ENCODE measurements at regions not wholly inside any gene's neighbourhood (a gene's known extent, or its start where the extent isn't known, plus 50 kb on each side); places are given as distances from the start of the nearest gene placed in this dataset.

DNA sequence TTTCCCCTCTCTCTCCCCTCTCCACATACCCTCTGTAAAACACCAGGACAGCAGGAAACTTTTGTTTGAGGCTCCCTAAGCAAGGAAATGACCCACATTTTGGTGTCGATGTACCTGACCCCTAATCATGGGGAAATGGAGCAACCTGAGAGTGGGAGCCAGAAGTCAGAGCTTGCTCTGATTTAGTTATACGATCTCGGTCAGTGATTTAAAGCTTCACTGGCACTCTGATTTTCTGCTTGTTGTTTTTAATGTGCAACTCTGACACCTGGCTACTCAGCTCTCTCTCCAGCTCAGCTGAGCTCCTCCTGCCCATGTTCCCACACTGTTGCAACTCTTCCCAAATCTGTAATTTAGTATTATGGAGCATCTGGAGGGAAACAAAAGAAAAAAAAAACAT is 408.6 kb downstream of the ADAM29 start:
- no peak overlapping the region for H3K4me3 Mint-ChIP-seq (ENCODE audit: unreplicated experiment)
- H3K9me3 ChIP-seq (ENCODE audit: insufficient read depth, low read depth, low read length): no peaks in the 10 kb centered on the region
- no peak overlapping the region for H3K4me3 ChIP-seq (ENCODE audit: insufficient read depth, low read depth, low read length)
- no peak overlapping the region for H3K9ac ChIP-seq (ENCODE audit: low read length)
- H3K27me3 ChIP-seq (ENCODE audit: insufficient read depth, low read length): no peaks in the 10 kb centered on the region
- H3K27ac Mint-ChIP-seq (ENCODE audit: unreplicated experiment): no peak overlapping the region
- FAIRE-seq (no peak), DNase-seq (ENCODE audit: low read depth) (no peak)
- H3K36me3 Mint-ChIP-seq (ENCODE audit: low read depth, unreplicated experiment): no peaks in the 10 kb centered on the region
- H3K79me2 ChIP-seq (ENCODE audit: insufficient read depth, low read length): no peaks in the 10 kb centered on the region
- peaks cover 6% of the 10 kb centered on the region for H3K4me1 Mint-ChIP-seq (ENCODE audit: low read depth, unreplicated experiment)
- no peaks in the 10 kb centered on the region for H3K4me1 ChIP-seq (ENCODE audit: insufficient read depth, low read length)
- TF ChIP-seq EZH2 (IDR thresholded peaks at IDR 0.05; ENCODE audit: insufficient read depth, low read length) (no peak), CTCF (IDR thresholded peaks at IDR 0.05; ENCODE audit: insufficient read depth, low read depth, low read length) (no peak)
- no peak overlapping the region for H2AFZ ChIP-seq (ENCODE audit: low read depth, low read length)
- H3K27me3 Mint-ChIP-seq (ENCODE audit: low read depth, unreplicated experiment): no peaks in the 10 kb centered on the region
- no peak overlapping the region for H3K4me2 ChIP-seq (ENCODE audit: low read length)
- H3K36me3 ChIP-seq (ENCODE audit: insufficient read depth, low read length): no peaks in the 10 kb centered on the region
- no peaks in the 10 kb centered on the region for H4K20me1 ChIP-seq (ENCODE audit: insufficient read depth, low read length)
- no peaks in the 10 kb centered on the region for H3K9me3 Mint-ChIP-seq (ENCODE audit: unreplicated experiment)
- no peak overlapping the region for H3K27ac ChIP-seq (ENCODE audit: low read depth, low read length)

DNA sequence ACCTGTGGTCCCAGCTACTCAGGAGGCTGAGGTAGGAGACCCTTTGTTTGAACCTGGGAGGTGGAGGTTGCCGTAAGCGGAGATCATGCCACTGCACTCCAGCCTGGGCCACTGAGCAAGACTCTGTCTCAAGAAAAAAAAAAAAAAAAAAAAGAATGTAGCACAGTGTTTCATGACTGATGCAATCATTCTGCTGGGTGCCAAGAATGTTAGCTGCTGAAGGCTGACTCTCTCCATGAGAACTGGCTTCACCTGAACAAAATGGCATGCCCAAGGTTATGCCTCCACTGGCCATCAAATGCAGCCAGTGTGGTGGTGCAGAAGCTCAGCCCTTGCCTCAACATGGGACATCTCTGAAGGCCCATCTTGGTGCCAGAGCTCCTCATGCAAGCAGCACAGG is 412.1 kb downstream of the ADAM29 start:
- Mint-ChIP-seq H3K27ac (ENCODE audit: unreplicated experiment) (peak overlapping the region; percentile 42), H3K9me3 (ENCODE audit: unreplicated experiment) (no peaks in the 10 kb centered on the region), H3K4me1 (ENCODE audit: low read depth, unreplicated experiment) (peaks cover 6% of the 10 kb centered on the region), H3K27me3 (ENCODE audit: low read depth, unreplicated experiment) (no peaks in the 10 kb centered on the region), H3K36me3 (ENCODE audit: low read depth, unreplicated experiment) (no peaks in the 10 kb centered on the region), H3K4me3 (ENCODE audit: unreplicated experiment) (no peak overlapping the region)
- Histone ChIP-seq H3K4me2 (ENCODE audit: low read length) (no peak overlapping the region), H3K36me3 (ENCODE audit: insufficient read depth, low read length) (no peaks in the 10 kb centered on the region), H3K4me3 (ENCODE audit: insufficient read depth, low read depth, low read length) (no peak overlapping the region), H4K20me1 (ENCODE audit: insufficient read depth, low read length) (no peaks in the 10 kb centered on the region), H3K27me3 (ENCODE audit: insufficient read depth, low read length) (no peaks in the 10 kb centered on the region), H2AFZ (ENCODE audit: low read depth, low read length) (no peak overlapping the region), H3K9ac (ENCODE audit: low read length) (no peak overlapping the region), H3K27ac (ENCODE audit: low read depth, low read length) (no peak overlapping the region), H3K4me1 (ENCODE audit: insufficient read depth, low read length) (no peaks in the 10 kb centered on the region), H3K9me3 (ENCODE audit: insufficient read depth, low read depth, low read length) (no peaks in the 10 kb centered on the region), H3K79me2 (ENCODE audit: insufficient read depth, low read length) (no peaks in the 10 kb centered on the region)
- DNase-seq (ENCODE audit: low read depth): peak; percentile 8
- TF ChIP-seq CTCF (IDR thresholded peaks at IDR 0.05; ENCODE audit: insufficient read depth, low read depth, low read length): no peak
- FAIRE-seq: no peak

DNA sequence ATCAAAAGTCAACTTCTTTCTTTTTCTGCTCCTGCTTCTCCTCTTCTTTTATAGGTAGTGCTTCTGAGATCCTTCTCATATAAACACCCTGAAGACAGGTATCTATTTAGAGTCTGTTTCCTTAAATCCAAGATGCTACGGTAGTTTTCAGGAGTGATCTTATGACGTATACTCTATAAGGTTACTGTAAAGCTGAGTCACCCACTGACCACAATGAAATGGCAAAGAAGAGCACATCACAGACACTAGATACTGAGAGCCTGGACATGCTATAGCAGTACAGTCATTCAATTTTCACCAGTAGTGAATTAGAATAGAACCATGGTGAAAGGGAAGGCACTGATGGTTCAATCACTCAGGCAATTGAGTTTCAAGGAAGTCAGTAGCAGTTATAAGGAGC is 412.5 kb downstream of the ADAM29 start:
- Histone ChIP-seq H3K4me3 (ENCODE audit: insufficient read depth, low read depth, low read length) (no peak overlapping the region), H3K79me2 (ENCODE audit: insufficient read depth, low read length) (no peaks in the 10 kb centered on the region), H3K4me1 (ENCODE audit: insufficient read depth, low read length) (no peaks in the 10 kb centered on the region), H2AFZ (ENCODE audit: low read depth, low read length) (no peak overlapping the region), H3K9me3 (ENCODE audit: insufficient read depth, low read depth, low read length) (no peaks in the 10 kb centered on the region), H3K4me2 (ENCODE audit: low read length) (no peak overlapping the region), H3K27me3 (ENCODE audit: insufficient read depth, low read length) (no peaks in the 10 kb centered on the region), H4K20me1 (ENCODE audit: insufficient read depth, low read length) (no peaks in the 10 kb centered on the region), H3K36me3 (ENCODE audit: insufficient read depth, low read length) (no peaks in the 10 kb centered on the region), H3K9ac (ENCODE audit: low read length) (no peak overlapping the region), H3K27ac (ENCODE audit: low read depth, low read length) (no peak overlapping the region)
- peak overlapping the region; percentile 42 for H3K27ac Mint-ChIP-seq (ENCODE audit: unreplicated experiment)
- H3K36me3 Mint-ChIP-seq (ENCODE audit: low read depth, unreplicated experiment): no peaks in the 10 kb centered on the region
- no peak overlapping the region for H3K4me3 Mint-ChIP-seq (ENCODE audit: unreplicated experiment)
- peaks cover 6% of the 10 kb centered on the region for H3K4me1 Mint-ChIP-seq (ENCODE audit: low read depth, unreplicated experiment)
- DNase-seq (ENCODE audit: low read depth) (peak; percentile 34), FAIRE-seq (no peak)
- TF ChIP-seq CTCF (IDR thresholded peaks at IDR 0.05; ENCODE audit: insufficient read depth, low read depth, low read length): no peak
- no peak for TF ChIP-seq EZH2 (IDR thresholded peaks at IDR 0.05; ENCODE audit: insufficient read depth, low read length)
- H3K27me3 Mint-ChIP-seq (ENCODE audit: low read depth, unreplicated experiment): no peaks in the 10 kb centered on the region
- H3K9me3 Mint-ChIP-seq (ENCODE audit: unreplicated experiment): no peaks in the 10 kb centered on the region
